ENCODE measurements at regions not wholly inside any gene's neighbourhood (a gene's known extent, or its start where the extent isn't known, plus 50 kb on each side); places are given as distances from the start of the nearest gene placed in this dataset.

- no peak for TF ChIP-seq CTCF (conservative IDR thresholded peaks at IDR 0.05)
- TF ChIP-seq ZFX (IDR thresholded peaks at IDR 0.05): no peak
Observed at GRCh38 chr1:185644531-185644930, 89.7 kb upstream of the HMCN1 start.

All from C4-2B (cell line).